ENCODE measurements at regions not wholly inside any gene's neighbourhood (a gene's known extent, or its start where the extent isn't known, plus 50 kb on each side); places are given as distances from the start of the nearest gene placed in this dataset.
"Not testable (repeated sequence)": the region's sequence is repeated elsewhere in the genome, so short reads cannot be mapped to it uniquely, and the experiment has no call there.

- intact Hi-C loops (cut with micrococcal nuclease; ENCODE audit: unreplicated experiment); ATAC-seq; H3K9me3 ChIP-seq (ENCODE audit: low read length); H3K4me1 ChIP-seq (ENCODE audit: insufficient read depth, low read length); H3K36me3 ChIP-seq (replicated peaks in 1 of 2; ENCODE audit: control insufficient read depth in 1 of 2, insufficient read depth in 2 of 2, low read length in 2 of 2); H3K9ac ChIP-seq (ENCODE audit: insufficient read depth, low read depth, low read length); in situ Hi-C loops (cut with HindIII; ENCODE audit: extremely low pct_ligation_motif_present, low pct_unique_long_range_greater_than_20kb); H3K4me2 ChIP-seq (ENCODE audit: low read depth, low read length); H4K20me1 ChIP-seq (ENCODE audit: insufficient read depth, low read length); H3K27ac ChIP-seq (ENCODE audit: extremely low read length, insufficient read depth, low read length); POLR2A ChIA-PET; FAIRE-seq; H3K27me3 ChIP-seq (ENCODE audit: control insufficient read depth in 1 of 2, insufficient read depth in 2 of 2, low read length in 2 of 2); BruUV-seq (replicated peaks); H2AFZ ChIP-seq (ENCODE audit: low read length); H3K79me2 ChIP-seq (ENCODE audit: insufficient read depth, low read length); DNase-seq (ENCODE audit: low spot score); H3K4me3 ChIP-seq (replicated peaks in 1 of 3; ENCODE audit: insufficient read depth in 1 of 3, low read depth in 2 of 3, low read length in 3 of 3); CTCF ChIA-PET (ENCODE audit: low intra/inter-chr PET ratio, low total read pairs): not testable (repeated sequence)
- 57% methylated on average over 6 of the region's 6 CpGs for WGBS (ENCODE audit: low lambda C conversion rate)
These were observed 626.7 kb upstream of the KCNMB2 start for GRCh38 chr3:177909530-177909929.

- no peaks in the 10 kb centered on the region for H4K20me1 ChIP-seq (ENCODE audit: insufficient read depth, low read length)
- in situ Hi-C loops (cut with HindIII; ENCODE audit: extremely low pct_ligation_motif_present, low pct_unique_long_range_greater_than_20kb) = no loop called here
- FAIRE-seq (no peak), ATAC-seq (no peak), DNase-seq (ENCODE audit: low spot score) (no peak)
- H3K27ac ChIP-seq (ENCODE audit: extremely low read length, insufficient read depth, low read length) = no peak overlapping the region
- TF ChIP-seq HNF4G (IDR thresholded peaks at IDR 0.05; ENCODE audit: borderline replicate concordance, low read depth, low read length) = no peak
- TF ChIP-seq HNF4G (CRISPR knock-in tag; IDR thresholded peaks at IDR 0.05; ENCODE audit: borderline replicate concordance, low read depth) = no peak
- TF ChIP-seq ATAD3A (CRISPR knock-in tag; IDR thresholded peaks at IDR 0.05) = no peak
- TF ChIP-seq ZNF124 (CRISPR knock-in tag; IDR thresholded peaks at IDR 0.05) = no peak
- TF ChIP-seq JDP2 (CRISPR knock-in tag; IDR thresholded peaks at IDR 0.05; ENCODE audit: borderline replicate concordance) = no peak
- TF ChIP-seq ZFP82 (CRISPR knock-in tag; IDR thresholded peaks at IDR 0.05; ENCODE audit: borderline replicate concordance) = no peak
- TF ChIP-seq, protein P1, sequence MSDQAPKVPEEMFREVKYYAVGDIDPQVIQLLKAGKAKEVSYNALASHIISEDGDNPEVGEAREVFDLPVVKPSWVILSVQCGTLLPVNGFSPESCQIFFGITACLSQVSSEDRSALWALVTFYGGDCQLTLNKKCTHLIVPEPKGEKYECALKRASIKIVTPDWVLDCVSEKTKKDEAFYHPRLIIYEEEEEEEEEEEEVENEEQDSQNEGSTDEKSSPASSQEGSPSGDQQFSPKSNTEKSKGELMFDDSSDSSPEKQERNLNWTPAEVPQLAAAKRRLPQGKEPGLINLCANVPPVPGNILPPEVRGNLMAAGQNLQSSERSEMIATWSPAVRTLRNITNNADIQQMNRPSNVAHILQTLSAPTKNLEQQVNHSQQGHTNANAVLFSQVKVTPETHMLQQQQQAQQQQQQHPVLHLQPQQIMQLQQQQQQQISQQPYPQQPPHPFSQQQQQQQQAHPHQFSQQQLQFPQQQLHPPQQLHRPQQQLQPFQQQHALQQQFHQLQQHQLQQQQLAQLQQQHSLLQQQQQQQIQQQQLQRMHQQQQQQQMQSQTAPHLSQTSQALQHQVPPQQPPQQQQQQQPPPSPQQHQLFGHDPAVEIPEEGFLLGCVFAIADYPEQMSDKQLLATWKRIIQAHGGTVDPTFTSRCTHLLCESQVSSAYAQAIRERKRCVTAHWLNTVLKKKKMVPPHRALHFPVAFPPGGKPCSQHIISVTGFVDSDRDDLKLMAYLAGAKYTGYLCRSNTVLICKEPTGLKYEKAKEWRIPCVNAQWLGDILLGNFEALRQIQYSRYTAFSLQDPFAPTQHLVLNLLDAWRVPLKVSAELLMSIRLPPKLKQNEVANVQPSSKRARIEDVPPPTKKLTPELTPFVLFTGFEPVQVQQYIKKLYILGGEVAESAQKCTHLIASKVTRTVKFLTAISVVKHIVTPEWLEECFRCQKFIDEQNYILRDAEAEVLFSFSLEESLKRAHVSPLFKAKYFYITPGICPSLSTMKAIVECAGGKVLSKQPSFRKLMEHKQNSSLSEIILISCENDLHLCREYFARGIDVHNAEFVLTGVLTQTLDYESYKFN (CRISPR knock-in tag; conservative IDR thresholded peaks at IDR 0.05) = no peak
- TF ChIP-seq MTF2 (CRISPR knock-in tag; IDR thresholded peaks at IDR 0.05; ENCODE audit: borderline replicate concordance) = no peak
- TF ChIP-seq ZNF605 (CRISPR knock-in tag; IDR thresholded peaks at IDR 0.05) = no peak
- TF ChIP-seq ZNF280D (CRISPR knock-in tag; IDR thresholded peaks at IDR 0.05) = no peak
- TF ChIP-seq, protein P2, sequence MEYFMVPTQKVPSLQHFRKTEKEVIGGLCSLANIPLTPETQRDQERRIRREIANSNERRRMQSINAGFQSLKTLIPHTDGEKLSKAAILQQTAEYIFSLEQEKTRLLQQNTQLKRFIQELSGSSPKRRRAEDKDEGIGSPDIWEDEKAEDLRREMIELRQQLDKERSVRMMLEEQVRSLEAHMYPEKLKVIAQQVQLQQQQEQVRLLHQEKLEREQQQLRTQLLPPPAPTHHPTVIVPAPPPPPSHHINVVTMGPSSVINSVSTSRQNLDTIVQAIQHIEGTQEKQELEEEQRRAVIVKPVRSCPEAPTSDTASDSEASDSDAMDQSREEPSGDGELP (IDR thresholded peaks at IDR 0.05; ENCODE audit: borderline replicate concordance, low read depth) = no peak
- TF ChIP-seq PPARG (CRISPR knock-in tag; conservative IDR thresholded peaks at IDR 0.05) = no peak
- no peaks in the 10 kb centered on the region for H3K4me1 ChIP-seq (ENCODE audit: insufficient read depth, low read length)
- H3K9me3 ChIP-seq (ENCODE audit: low read length) = no peaks in the 10 kb centered on the region
- H3K27me3 ChIP-seq (ENCODE audit: control insufficient read depth in 1 of 2, insufficient read depth in 2 of 2, low read length in 2 of 2) = no peaks in the 10 kb centered on the region
- no peak overlapping the region for H2AFZ ChIP-seq (ENCODE audit: low read length)
- CTCF ChIA-PET (ENCODE audit: low intra/inter-chr PET ratio, low total read pairs) = no interaction called here
- H3K4me2 ChIP-seq (ENCODE audit: low read depth, low read length) = no peak overlapping the region
- H3K36me3 ChIP-seq (replicated peaks in 1 of 2; ENCODE audit: control insufficient read depth in 1 of 2, insufficient read depth in 2 of 2, low read length in 2 of 2) = no peaks in the 10 kb centered on the region
- POLR2A ChIA-PET = no interaction called here
- H3K79me2 ChIP-seq (ENCODE audit: insufficient read depth, low read length) = no peaks in the 10 kb centered on the region
- intact Hi-C loops (cut with micrococcal nuclease; ENCODE audit: unreplicated experiment) = no loop called here
- no peak overlapping the region for H3K9ac ChIP-seq (ENCODE audit: insufficient read depth, low read depth, low read length)
- H3K4me3 ChIP-seq (replicated peaks in 1 of 3; ENCODE audit: insufficient read depth in 1 of 3, low read depth in 2 of 3, low read length in 3 of 3) = no peak overlapping the region
- WGBS (ENCODE audit: low lambda C conversion rate) = 20% methylated on average over 2 of the region's 10 CpGs
- BruUV-seq (replicated peaks) = no TSS peak
These were observed 622.0 kb upstream of the KCNMB2 start for GRCh38 chr3:177914224-177914623.
